GM12878 (cell line): ENCODE measurements at regions not wholly inside any gene's neighbourhood (a gene's known extent, or its start where the extent isn't known, plus 50 kb on each side); places are given as distances from the start of the nearest gene placed in this dataset.

Experiments
- ATAC-seq: fragments of 200-7000 bp; cut with Tn5 transposase; 3 replicates; pipeline ENCODE4 v1.9.1; 2020; ENCODE audit warnings: mild to moderate bottlenecking, moderate library complexity
- BruUV-seq: library from RNA; stranded (reverse); fragments of 400-500 nt; replicated peaks from 2 replicates; lab custom pipeline; 2021; lab: Mats Ljungman, UMichigan
- CTCF ChIA-PET: fragments of 300-600 bp; sonication (Branson Sonifier 250); formaldehyde crosslinking; extraction: SDS; loops from one replicate; lab custom pipeline; 2021; ENCODE audit warnings: inconsistent platforms; lab: Yijun Ruan, JAX
- POLR2A ChIA-PET: fragments of 350-600 bp; formaldehyde crosslinking; extraction: SDS; loops from one replicate; lab custom pipeline; 2021; ENCODE audit warnings: inconsistent platforms; lab: Charles Lee
- RAD21 ChIA-PET: fragments of 300-600 bp; sonication (Branson Sonifier 250); formaldehyde crosslinking; loops from one replicate; lab custom pipeline; 2023; ENCODE audit warnings: antibody characterized with exemption; ENCODE audit not compliant: unreplicated experiment; lab: Charles Lee
- SMC1A ChIA-PET: fragments of 300-600 bp; sonication (Branson Sonifier 250); formaldehyde crosslinking; loops from one replicate; lab custom pipeline; 2023; ENCODE audit not compliant: unreplicated experiment, uncharacterized antibody; lab: Charles Lee
- DNase-seq: peaks from one replicate; pipeline ENCODE4 v3.0.0-alpha.2; 2011; ENCODE audit warnings: low read depth, low spot score
- FAIRE-seq: peaks from 3 replicates; lab custom pipeline; 2011; peaks lifted over from hg19 to GRCh38; lab: Jason Lieb, UNC
- H2AFZ ChIP-seq: 2 replicates; pipeline ENCODE4 v1.6.0; 2011; ENCODE audit warnings: low read depth, low read length, control low read depth; ENCODE audit not compliant: control insufficient read depth
- H3K27ac ChIP-seq: 2 replicates; pipeline ENCODE4 v1.5.1; 2011; ENCODE audit warnings: control low read depth; ENCODE audit not compliant: control insufficient read depth, insufficient read depth
- H3K27me3 ChIP-seq, 2 experiments: replicated peaks in 1 of 2; 2 replicates each; pipeline versions ENCODE4 v1.6.0 to v1.6.1; 2011; ENCODE audit warnings: low read length in 1 of 2; ENCODE audit not compliant: control insufficient read depth in 2 of 2, insufficient read depth in 2 of 2
- H3K36me3 ChIP-seq, 2 experiments: 2 replicates each; pipeline ENCODE4 v1.5.1; 2011; ENCODE audit warnings: low read length in 1 of 2; ENCODE audit not compliant: control insufficient read depth in 2 of 2, insufficient read depth in 2 of 2
- H3K4me1 ChIP-seq: 2 replicates; pipeline ENCODE4 v1.6.1; 2011; ENCODE audit warnings: mild to moderate bottlenecking, low read length, moderate library complexity, mixed read lengths; ENCODE audit not compliant: control insufficient read depth, insufficient read depth
- H3K4me2 ChIP-seq: 2 replicates; pipeline ENCODE4 v1.6.0; 2011; ENCODE audit warnings: control low read depth; ENCODE audit not compliant: control insufficient read depth, insufficient read depth
- H3K4me3 ChIP-seq: fragments of 200-600 bp; sonication (generic); 2 replicates; pipeline ENCODE4 v1.5.1; 2016
- H3K79me2 ChIP-seq: 2 replicates; pipeline ENCODE4 v1.6.0; 2011; ENCODE audit warnings: low read length; ENCODE audit not compliant: control insufficient read depth, insufficient read depth
- H3K9ac ChIP-seq: 2 replicates; pipeline ENCODE4 v1.8.0; 2011; ENCODE audit warnings: low read length, control low read depth, mixed read lengths; ENCODE audit not compliant: control insufficient read depth, insufficient read depth
- H3K9me3 ChIP-seq: replicated peaks from 3 replicates; pipeline ENCODE4 v1.5.1; 2011; ENCODE audit warnings: mild to moderate bottlenecking, low read length; ENCODE audit not compliant: control insufficient read depth, insufficient read depth
- H4K20me1 ChIP-seq: 2 replicates; pipeline ENCODE4 v1.6.0; 2011; ENCODE audit not compliant: control insufficient read depth, insufficient read depth
- CTCF ChIP-seq, 3 experiments: IDR thresholded peaks in 2 of 3; conservative IDR thresholded peaks in 1 of 3; 2 replicates each; pipeline ENCODE4 v1.5.1; 2011; ENCODE audit warnings: low read depth in 3 of 3, low read length in 3 of 3, mild to moderate bottlenecking in 3 of 3, control low read depth in 2 of 3, moderate library complexity in 2 of 3, inconsistent platforms in 1 of 3, mixed read lengths in 1 of 3; ENCODE audit not compliant: control insufficient read depth in 2 of 3, insufficient read depth in 1 of 3; ENCODE audit errors: extremely low read depth in 1 of 3
- E2F4 ChIP-seq: IDR thresholded peaks from 2 replicates; pipeline ENCODE4 v1.6.1; 2012; ENCODE audit warnings: low read depth, low read length, improper control_type of control experiment
- ETV6 ChIP-seq, 2 experiments: fragments of 450-650 bp in 1 of 2; IDR thresholded peaks in 1 of 2; conservative IDR thresholded peaks in 1 of 2; 2 replicates each; pipeline ENCODE4 v1.6.1; 2014; ENCODE audit warnings: antibody characterized with exemption in 1 of 2, borderline replicate concordance in 1 of 2, low read depth in 1 of 2, mild to moderate bottlenecking in 1 of 2, moderate library complexity in 1 of 2
- KLF5 ChIP-seq: fragments of 450-650 bp; IDR thresholded peaks from 2 replicates; pipeline ENCODE4 v1.6.1; 2014; ENCODE audit warnings: mild to moderate bottlenecking; ENCODE audit not compliant: partially characterized antibody
- MEF2B ChIP-seq: fragments of 450-650 bp; IDR thresholded peaks from 2 replicates; pipeline ENCODE4 v1.6.1; 2018; ENCODE audit warnings: mild to moderate bottlenecking, moderate library complexity; ENCODE audit not compliant: partially characterized antibody, poor library complexity, severe bottlenecking
- NFYB ChIP-seq: IDR thresholded peaks from 2 replicates; pipeline ENCODE4 v1.6.1; 2011; ENCODE audit warnings: low read depth, mild to moderate bottlenecking, low read length, improper control_type of control experiment, moderate library complexity; ENCODE audit not compliant: insufficient read depth
- NR2C2 ChIP-seq: IDR thresholded peaks from 2 replicates; pipeline ENCODE4 v1.6.1; 2011; ENCODE audit warnings: borderline replicate concordance, low read depth; ENCODE audit not compliant: control insufficient read depth, insufficient read length
- RAD21 ChIP-seq: IDR thresholded peaks from 2 replicates; pipeline ENCODE4 v1.6.1; 2011; ENCODE audit warnings: mild to moderate bottlenecking, low read depth, low read length, moderate library complexity; ENCODE audit not compliant: insufficient read depth
- REST ChIP-seq: IDR thresholded peaks from 2 replicates; pipeline ENCODE4 v1.6.1; 2012; ENCODE audit warnings: mild to moderate bottlenecking, low read depth, low read length
- SMARCA5 ChIP-seq: fragments of 450-650 bp; IDR thresholded peaks from 2 replicates; pipeline ENCODE4 v1.6.1; 2017; ENCODE audit warnings: mild to moderate bottlenecking
- SMC3 ChIP-seq: IDR thresholded peaks from 2 replicates; pipeline ENCODE4 v1.6.1; 2011; ENCODE audit warnings: low read length, improper control_type of control experiment, borderline replicate concordance
- TAF1 ChIP-seq: IDR thresholded peaks from 2 replicates; pipeline ENCODE4 v1.6.1; 2011; ENCODE audit warnings: mild to moderate bottlenecking, low read depth, low read length, borderline replicate concordance
- TBL1XR1 ChIP-seq: IDR thresholded peaks from 2 replicates; pipeline ENCODE4 v1.6.1; 2012; ENCODE audit warnings: low read depth, low read length, improper control_type of control experiment
- ZBED1 ChIP-seq: IDR thresholded peaks from 2 replicates; pipeline ENCODE4 v1.6.1; 2016; ENCODE audit warnings: borderline replicate concordance
- WGBS: methylation state at CpG from one replicate; pipeline ENCODE4 v1.1.6; 2016; ENCODE audit warnings: low lambda C conversion rate; ENCODE audit not compliant: insufficient replicate concordance, insufficient coverage; ENCODE audit errors: missing lambda C conversion rate; 5-methylcytosine and 5-hydroxymethylcytosine counted together
- in situ Hi-C: fragments of 300-500 bp; cut with MboI; formaldehyde crosslinking; loops from 9 replicates; pipeline ENCODE4 v1.14.3; 2018; ENCODE audit warnings: mixed read lengths
- intact Hi-C: fragments of 100-400 bp; cut with micrococcal nuclease; formaldehyde crosslinking; loops from one replicate; pipeline ENCODE4 v1.14.2; 2022; ENCODE audit not compliant: unreplicated experiment

- H3K9ac ChIP-seq = no peak overlapping the region
- WGBS = 66% methylated on average over 18 of the region's 18 CpGs
- ChIA-PET CTCF (no interaction called here), RAD21 (no interaction called here)
- FAIRE-seq (no peak), ATAC-seq (no peak), DNase-seq (no peak)
- H3K9me3 ChIP-seq = no peaks in the 10 kb centered on the region
- H3K27ac ChIP-seq = no peak overlapping the region
- H3K4me1 ChIP-seq = no peaks in the 10 kb centered on the region
- H3K4me2 ChIP-seq = no peak overlapping the region
- in situ Hi-C loops = no loop called here
- BruUV-seq = no TSS peak
- H3K4me3 ChIP-seq = no peak overlapping the region
- no peaks in the 10 kb centered on the region; a peak in 2 of 4 replicates for H3K27me3 ChIP-seq
- H4K20me1 ChIP-seq = no peaks in the 10 kb centered on the region
- intact Hi-C loops = no loop called here
- no peak for TF ChIP-seq KLF5
- no peak for TF ChIP-seq REST
- TF ChIP-seq SMC3 = no peak
- no peak for TF ChIP-seq TBL1XR1
- no peak for TF ChIP-seq CTCF (IDR thresholded peaks at IDR 0.05 in 2 of 3, conservative IDR thresholded peaks at IDR 0.05 in 1 of 3; ENCODE audit: control insufficient read depth in 2 of 3, extremely low read depth in 1 of 3, insufficient read depth in 1 of 3, low read depth in 3 of 3, low read length in 3 of 3)
- TF ChIP-seq RAD21 = no peak
- TF ChIP-seq ETV6 (conservative IDR thresholded peaks at IDR 0.05 in 1 of 2, IDR thresholded peaks at IDR 0.05 in 1 of 2; ENCODE audit: borderline replicate concordance in 1 of 2, low read depth in 1 of 2) = no peak
- TF ChIP-seq MEF2B = no peak
- no peak for TF ChIP-seq NR2C2
- TF ChIP-seq TAF1 = no peak
- no peak for TF ChIP-seq ZBED1
- TF ChIP-seq NFYB = no peak
- no peak for TF ChIP-seq SMARCA5
- no peak for TF ChIP-seq E2F4
- TF ChIP-seq, all 136 proteins: peak for 0
- Histone ChIP-seq H2AFZ (no peak overlapping the region), H3K79me2 (no peaks in the 10 kb centered on the region), H3K36me3 (no peaks in the 10 kb centered on the region)
- POLR2A ChIA-PET = no interaction called here
- SMC1A ChIA-PET = no interaction called here
Measured at GRCh38 chr21:33139084-33139483, 69.1 kb downstream of the OLIG1 start.
